ENCODE measurements at regions not wholly inside any gene's neighbourhood (a gene's known extent, or its start where the extent isn't known, plus 50 kb on each side); places are given as distances from the start of the nearest gene placed in this dataset.

DNA sequence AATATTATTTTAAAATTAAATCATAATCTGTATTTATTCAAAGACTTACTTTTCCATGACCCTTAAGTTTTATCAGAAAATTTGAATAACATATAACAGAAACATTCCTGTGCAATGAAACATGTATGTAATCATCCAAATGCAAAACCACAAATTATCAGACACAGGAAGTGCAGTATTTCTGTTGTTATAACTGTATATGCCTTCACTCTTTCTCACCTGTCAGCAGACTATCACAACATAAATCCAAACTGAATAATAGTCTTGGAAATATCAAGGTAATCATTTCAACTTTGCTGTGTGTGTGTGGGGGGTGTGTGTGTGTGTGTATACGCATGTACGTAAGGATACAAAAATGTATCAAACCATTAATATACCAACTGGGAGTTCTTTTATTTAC is 285.9 kb downstream of the SLC7A11 start:
- TF ChIP-seq, protein P1, sequence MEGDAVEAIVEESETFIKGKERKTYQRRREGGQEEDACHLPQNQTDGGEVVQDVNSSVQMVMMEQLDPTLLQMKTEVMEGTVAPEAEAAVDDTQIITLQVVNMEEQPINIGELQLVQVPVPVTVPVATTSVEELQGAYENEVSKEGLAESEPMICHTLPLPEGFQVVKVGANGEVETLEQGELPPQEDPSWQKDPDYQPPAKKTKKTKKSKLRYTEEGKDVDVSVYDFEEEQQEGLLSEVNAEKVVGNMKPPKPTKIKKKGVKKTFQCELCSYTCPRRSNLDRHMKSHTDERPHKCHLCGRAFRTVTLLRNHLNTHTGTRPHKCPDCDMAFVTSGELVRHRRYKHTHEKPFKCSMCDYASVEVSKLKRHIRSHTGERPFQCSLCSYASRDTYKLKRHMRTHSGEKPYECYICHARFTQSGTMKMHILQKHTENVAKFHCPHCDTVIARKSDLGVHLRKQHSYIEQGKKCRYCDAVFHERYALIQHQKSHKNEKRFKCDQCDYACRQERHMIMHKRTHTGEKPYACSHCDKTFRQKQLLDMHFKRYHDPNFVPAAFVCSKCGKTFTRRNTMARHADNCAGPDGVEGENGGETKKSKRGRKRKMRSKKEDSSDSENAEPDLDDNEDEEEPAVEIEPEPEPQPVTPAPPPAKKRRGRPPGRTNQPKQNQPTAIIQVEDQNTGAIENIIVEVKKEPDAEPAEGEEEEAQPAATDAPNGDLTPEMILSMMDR (IDR thresholded peaks at IDR 0.05), result no peak
- no peak for TF ChIP-seq POLR2A (IDR thresholded peaks at IDR 0.05)
